Endothelial cell of umbilical vein (primary cell): ENCODE measurements at regions not wholly inside any gene's neighbourhood (a gene's known extent, or its start where the extent isn't known, plus 50 kb on each side); places are given as distances from the start of the nearest gene placed in this dataset.

ENCODE experiments used
- BruUV-seq: library from RNA; stranded (reverse); fragments of 400-500 nt; replicated peaks from 2 replicates; lab custom pipeline; 2021; lab: Mats Ljungman, UMichigan
- CTCF ChIA-PET: fragments of 300-600, 350-600 bp; sonication (Branson Sonifier 250); formaldehyde crosslinking; loops from one replicate; lab custom pipeline; 2021; ENCODE audit warnings: antibody characterized with exemption, inconsistent platforms; lab: Charles Lee
- POLR2A ChIA-PET: fragments of 300-600, 350-600 bp; sonication (Branson Sonifier 250); formaldehyde crosslinking; loops from one replicate; lab custom pipeline; 2021; ENCODE audit warnings: antibody characterized with exemption, inconsistent platforms; lab: Charles Lee
- DNase-seq: peaks from one replicate; pipeline ENCODE4 v3.0.0-alpha.2; 2011; ENCODE audit warnings: low read depth, low spot score
- FAIRE-seq: peaks from 2 replicates; lab custom pipeline; 2011; peaks lifted over from hg19 to GRCh38; lab: Jason Lieb, UNC
- H2AFZ ChIP-seq: 2 replicates; pipeline ENCODE4 v1.6.0; 2012; ENCODE audit warnings: low read depth, low read length, control low read depth, inconsistent platforms
- H3K27ac ChIP-seq: 2 replicates; pipeline ENCODE4 v1.5.1; 2011; ENCODE audit warnings: low read depth, mild to moderate bottlenecking, control low read depth, low read length, moderate library complexity; ENCODE audit not compliant: insufficient read depth
- H3K27me3 ChIP-seq, 2 experiments: 2 replicates each; pipeline versions ENCODE4 v1.6.0 to v1.6.1; 2011; ENCODE audit warnings: low read length in 2 of 2, mixed read lengths in 1 of 2; ENCODE audit not compliant: control insufficient read depth in 2 of 2, insufficient read depth in 2 of 2
- H3K36me3 ChIP-seq, 2 experiments: 2 replicates in 1 of 2; 3 replicates in 1 of 2; pipeline ENCODE4 v1.5.1; 2011; ENCODE audit warnings: low read length in 2 of 2, mild to moderate bottlenecking in 1 of 2, moderate library complexity in 1 of 2; ENCODE audit not compliant: control insufficient read depth in 2 of 2, insufficient read depth in 2 of 2; ENCODE audit errors: extremely low read depth in 1 of 2
- H3K4me1 ChIP-seq: 3 replicates; pipeline ENCODE4 v1.5.1; 2011; ENCODE audit warnings: mild to moderate bottlenecking, low read length; ENCODE audit not compliant: control insufficient read depth, insufficient read depth; ENCODE audit errors: extremely low read depth
- H3K4me2 ChIP-seq: 2 replicates; pipeline ENCODE4 v1.6.1; 2011; ENCODE audit warnings: low read length, control low read depth, mixed read lengths; ENCODE audit not compliant: insufficient read depth
- H3K4me3 ChIP-seq, 3 experiments: fragments of 200-600 bp in 1 of 3; sonication (generic), shearing (Covaris generic) in 1 of 3; replicated peaks in 1 of 3; 2 replicates each; pipeline ENCODE4 v1.5.1; 2011 to 2016; ENCODE audit warnings: control low read depth in 3 of 3, low read length in 3 of 3, mild to moderate bottlenecking in 2 of 3, inconsistent platforms in 1 of 3, low read depth in 1 of 3, moderate library complexity in 1 of 3; ENCODE audit not compliant: insufficient read depth in 1 of 3
- H3K79me2 ChIP-seq: 2 replicates; pipeline ENCODE4 v1.6.0; 2012; ENCODE audit warnings: low read length, inconsistent platforms; ENCODE audit not compliant: control insufficient read depth, insufficient read depth
- H3K9ac ChIP-seq: replicated peaks from 2 replicates; pipeline ENCODE3; 2011; ENCODE audit warnings: low read length, control low read depth; ENCODE audit not compliant: insufficient read depth; ENCODE audit errors: extremely low read depth
- H3K9me1 ChIP-seq: replicated peaks from 3 replicates; pipeline ENCODE4 v1.6.0; 2011; ENCODE audit warnings: mild to moderate bottlenecking, low read length; ENCODE audit not compliant: control insufficient read depth, insufficient read depth; ENCODE audit errors: extremely low read depth
- H3K9me3 ChIP-seq: replicated peaks from 2 replicates; pipeline ENCODE4 v1.5.1; 2012; ENCODE audit warnings: low read length, inconsistent platforms; ENCODE audit not compliant: control insufficient read depth, insufficient read depth
- H4K20me1 ChIP-seq: replicated peaks from 2 replicates; pipeline ENCODE3; 2011; ENCODE audit warnings: mild to moderate bottlenecking, low read length; ENCODE audit not compliant: control insufficient read depth, insufficient read depth; ENCODE audit errors: extremely low read depth
- CTCF ChIP-seq, 2 donors: IDR thresholded peaks; 1 replicate in 1 of 2; 2 replicates in 1 of 2; pipeline ENCODE4 v1.5.1; 2011; ENCODE audit warnings: low read length in 2 of 2, mild to moderate bottlenecking in 2 of 2, moderate library complexity in 2 of 2, control low read depth in 1 of 2, inconsistent platforms in 1 of 2, low read depth in 1 of 2; ENCODE audit not compliant: insufficient read depth in 1 of 2; ENCODE audit errors: extremely low read depth in 1 of 2
- EZH2 ChIP-seq: IDR thresholded peaks from 2 replicates; pipeline ENCODE4 v1.6.1; 2012; ENCODE audit warnings: borderline replicate concordance, low read depth, mild to moderate bottlenecking, moderate library complexity, low read length, inconsistent platforms; ENCODE audit not compliant: severe bottlenecking
- FOS ChIP-seq: IDR thresholded peaks from 2 replicates; pipeline ENCODE4 v1.6.1; 2011; ENCODE audit warnings: mild to moderate bottlenecking, low read length, moderate library complexity, borderline replicate concordance; ENCODE audit not compliant: insufficient read depth
- GATA2 ChIP-seq: IDR thresholded peaks from 2 replicates; pipeline ENCODE4 v1.7.0; 2011; ENCODE audit warnings: low read depth, mild to moderate bottlenecking, moderate library complexity, mixed read lengths, low read length; ENCODE audit not compliant: insufficient read length, insufficient read depth
- JUN ChIP-seq: IDR thresholded peaks from 2 replicates; pipeline ENCODE4 v1.6.1; 2011; ENCODE audit warnings: borderline replicate concordance, low read depth; ENCODE audit not compliant: insufficient read length, insufficient read depth
- MAX ChIP-seq: IDR thresholded peaks from 2 replicates; pipeline ENCODE4 v1.6.1; 2011; ENCODE audit not compliant: insufficient read depth, insufficient read length
- MYC ChIP-seq: IDR thresholded peaks from one replicate; pipeline ENCODE4 v1.6.1; 2011; ENCODE audit warnings: mild to moderate bottlenecking, low read depth, low read length
- POLR2A ChIP-seq: IDR thresholded peaks from 2 replicates; pipeline ENCODE4 v1.6.1; 2012; ENCODE audit warnings: low read depth, mild to moderate bottlenecking, control low read depth, low read length
- POLR2AphosphoS5 ChIP-seq: IDR thresholded peaks from 2 replicates; pipeline ENCODE4 v1.6.1; 2012; ENCODE audit warnings: low read depth, mild to moderate bottlenecking, control low read depth, low read length, moderate library complexity; ENCODE audit not compliant: insufficient read depth
- dilution Hi-C: fragments of 300-500 bp; cut with MboI; formaldehyde crosslinking; loops from one replicate; pipeline ENCODE4 v1.15.0; 2019; ENCODE audit warnings: low sequenced_read_pairs; ENCODE audit not compliant: extremely low pct_ligation_motif_present
- intact Hi-C: fragments of 100-400 bp; cut with micrococcal nuclease; formaldehyde crosslinking; loops from one replicate; pipeline ENCODE4 v1.10.0; 2022

- no peak overlapping the region for H3K27ac ChIP-seq
- no peak overlapping the region for H3K9ac ChIP-seq
- no peaks in the 10 kb centered on the region for H3K4me1 ChIP-seq
- POLR2A ChIA-PET, result no interaction called here
- no peak overlapping the region for H3K4me2 ChIP-seq
- H2AFZ ChIP-seq, result no peak overlapping the region
- no peak overlapping the region for H3K4me3 ChIP-seq
- no peaks in the 10 kb centered on the region for H3K36me3 ChIP-seq
- H4K20me1 ChIP-seq, result no peaks in the 10 kb centered on the region
- H3K27me3 ChIP-seq, result peaks cover 0 to 3% of the 10 kb centered on the region in 2 experiments
- FAIRE-seq (no peak), DNase-seq (no peak)
- H3K9me1 ChIP-seq, result no peaks in the 10 kb centered on the region
- no peaks in the 10 kb centered on the region for H3K9me3 ChIP-seq
- intact Hi-C loops (no loop called here), dilution Hi-C loops (no loop called here)
- H3K79me2 ChIP-seq, result no peaks in the 10 kb centered on the region
- CTCF ChIA-PET, result interaction anchor here (1.2 to 1.3 kb wide), 2 partner anchors 371 to 1872 kb away, joined by 3 to 4 read pairs; no protein-coding TSS in a partner anchor
- BruUV-seq, result no TSS peak
- TF ChIP-seq MYC, result no peak
- no peak for TF ChIP-seq JUN
- no peak for TF ChIP-seq POLR2AphosphoS5
- TF ChIP-seq MAX, result no peak
- TF ChIP-seq POLR2A, result no peak
- no peak for TF ChIP-seq CTCF (IDR thresholded peaks at IDR 0.05; ENCODE audit: extremely low read depth in 1 of 2, insufficient read depth in 1 of 2, low read depth in 1 of 2, low read length in 2 of 2)
- TF ChIP-seq FOS, result no peak
- TF ChIP-seq EZH2, result no peak
- TF ChIP-seq GATA2, result no peak
Observed at GRCh38 chr2:41785251-41786022, 262.4 kb upstream of the PKDCC start.
